Sciatic nerve (tissue), 2 donors: ENCODE measurements at regions not wholly inside any gene's neighbourhood (a gene's known extent, or its start where the extent isn't known, plus 50 kb on each side); places are given as distances from the start of the nearest gene placed in this dataset.
"Not testable (repeated sequence)": the region's sequence is repeated elsewhere in the genome, so short reads cannot be mapped to it uniquely, and the experiment has no call there.

Source experiments
- ATAC-seq: fragments of 200-7000 bp; cut with Tn5 transposase; one replicate; pipeline ENCODE4 v1.9.1; 2020; ENCODE audit warnings: mild to moderate bottlenecking, moderate library complexity
- DNase-seq: peaks from one replicate; pipeline ENCODE4 v3.0.0-alpha.2; 2020; ENCODE audit warnings: low spot score
- intact Hi-C: fragments of 100-400 bp; cut with DNase I; formaldehyde crosslinking; loops from one replicate; pipeline ENCODE4 v1.14.2; 2022
- donor health status: DM: no; HTN: no; CAD: no.
- donor health status: DM: no; HTN: no; CAD: no.

DNA sequence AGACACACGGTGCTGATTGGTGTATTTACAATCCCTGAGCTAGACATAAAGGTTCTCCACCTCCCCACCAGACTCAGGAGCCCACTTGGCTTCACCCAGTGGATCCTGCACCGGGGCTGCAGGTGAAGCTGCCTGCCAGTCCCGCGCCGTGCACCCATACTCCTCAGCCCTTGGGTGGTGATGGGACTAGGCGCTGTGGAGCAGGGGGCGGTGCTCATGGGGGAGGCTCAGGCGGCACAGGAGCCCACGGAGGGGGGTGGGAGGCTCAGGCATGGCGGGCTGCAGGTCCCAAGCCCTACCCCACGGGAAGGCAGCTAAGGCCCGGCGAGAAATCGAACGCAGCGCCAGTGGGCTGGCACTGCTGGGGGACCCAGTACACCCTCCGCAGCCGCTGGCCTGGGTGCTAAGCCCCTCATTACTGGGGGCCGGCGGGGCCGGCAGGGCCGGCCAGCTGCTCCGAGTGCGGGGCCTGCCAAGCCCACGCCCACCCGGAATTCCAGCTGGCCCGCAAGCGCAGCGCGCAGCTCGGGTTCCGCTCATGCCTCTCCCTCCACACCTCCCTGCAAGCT lies 1447.2 kb downstream of the RAPGEF2 start:
- not testable (repeated sequence) for DNase-seq, ATAC-seq
- intact Hi-C loops: loop anchor here (5.0 kb wide), 1 partner anchor 458 kb away; no protein-coding TSS in a partner anchor

DNA sequence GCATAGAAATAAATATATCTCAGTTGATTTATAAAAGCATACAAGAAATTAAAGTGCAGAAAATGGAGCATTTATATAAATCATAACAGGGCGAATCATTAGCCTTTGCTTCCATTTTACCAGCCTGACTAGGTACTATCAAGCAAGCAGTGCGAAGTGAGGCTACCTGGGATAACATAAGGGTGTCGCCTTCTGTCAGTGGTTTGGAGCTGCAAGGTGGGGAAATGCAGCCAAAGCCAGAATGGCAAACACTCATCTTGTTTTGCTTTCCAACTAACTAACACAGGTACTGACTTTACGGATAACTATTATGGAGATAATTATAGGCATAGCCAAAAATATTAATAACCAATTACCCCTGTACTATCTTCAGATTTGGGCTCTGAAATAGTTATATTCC lies 1459.8 kb downstream of the RAPGEF2 start:
- ATAC-seq (no peak), DNase-seq (no peak)
- intact Hi-C loops: no loop called here

DNA sequence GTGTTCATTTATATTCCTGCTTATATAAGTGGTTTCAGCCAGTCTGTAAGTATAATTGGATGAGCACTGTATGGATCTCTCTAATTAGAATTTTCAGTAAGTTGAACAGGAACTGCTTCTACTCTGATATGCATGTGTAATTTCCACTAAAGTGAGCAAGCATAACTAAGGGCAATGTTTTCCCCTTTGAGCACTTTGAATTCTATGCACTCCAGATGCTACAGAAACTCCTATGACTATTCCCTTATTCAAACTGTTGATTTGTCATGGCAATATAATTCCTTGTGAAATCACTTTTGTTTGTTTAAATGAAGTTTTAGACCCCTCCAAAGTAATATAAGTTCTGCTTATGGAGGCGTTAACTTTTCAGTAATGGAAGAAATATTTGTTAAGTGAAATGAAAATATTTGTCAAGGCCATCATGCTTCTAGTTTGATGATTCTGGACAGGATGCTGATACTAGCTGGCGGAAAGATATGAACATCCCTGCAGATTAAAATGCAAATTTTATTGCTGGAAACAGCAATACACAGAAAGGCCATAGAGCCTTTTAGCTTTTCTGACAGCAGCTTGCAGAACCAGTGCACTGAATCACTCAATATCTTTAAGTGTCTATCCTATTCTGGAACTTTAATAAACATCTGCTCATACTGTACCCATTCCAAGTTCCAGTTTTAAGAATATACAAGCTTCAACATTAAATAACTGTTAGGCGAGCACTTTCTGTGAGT lies 1460.8 kb downstream of the RAPGEF2 start:
- intact Hi-C loops: no loop called here
- DNase-seq (no peak), ATAC-seq (no peak)

DNA sequence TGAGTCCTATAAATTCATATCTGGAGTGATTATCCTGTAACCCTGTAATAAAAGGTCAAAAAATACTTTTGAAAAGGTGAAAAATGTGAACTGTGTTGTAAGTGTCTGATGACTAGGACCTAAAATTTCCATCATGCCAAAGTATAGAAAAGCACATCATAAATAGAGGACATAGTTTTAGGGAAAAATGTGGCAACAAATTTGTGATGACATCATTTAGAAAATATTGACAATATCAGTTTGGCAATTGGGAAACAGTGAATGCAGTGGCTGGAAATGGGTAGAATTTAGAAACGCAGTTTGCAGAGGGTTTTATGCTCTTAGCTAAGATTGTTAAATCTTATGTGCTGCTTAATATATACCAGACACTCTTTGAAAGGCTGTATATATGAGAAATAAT lies 1464.8 kb downstream of the RAPGEF2 start:
- ATAC-seq: no peak

DNA sequence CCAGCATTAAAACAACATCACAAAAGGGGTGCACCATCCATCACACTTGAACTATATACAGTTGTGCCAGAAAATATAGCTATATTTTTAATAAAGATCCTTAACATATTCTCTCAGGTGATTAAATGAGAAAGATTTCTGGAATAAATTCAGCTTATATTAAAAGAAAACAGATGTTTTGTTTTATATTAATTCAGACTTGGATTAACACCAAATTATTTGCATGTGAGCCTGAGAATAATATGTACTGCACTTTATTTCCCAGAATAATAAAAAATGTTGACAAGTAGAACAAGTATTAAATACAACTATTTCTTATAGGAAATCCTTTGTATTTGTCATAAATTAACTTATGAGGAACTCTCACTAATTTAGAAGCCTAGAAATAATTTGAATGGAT lies 1467.4 kb downstream of the RAPGEF2 start:
- ATAC-seq (no peak), DNase-seq (no peak)
- intact Hi-C loops: no loop called here

More for the DNA sequence above, 1464.8 kb downstream of the RAPGEF2 start:
- intact Hi-C loops: no loop called here
- no peak for DNase-seq

DNA sequence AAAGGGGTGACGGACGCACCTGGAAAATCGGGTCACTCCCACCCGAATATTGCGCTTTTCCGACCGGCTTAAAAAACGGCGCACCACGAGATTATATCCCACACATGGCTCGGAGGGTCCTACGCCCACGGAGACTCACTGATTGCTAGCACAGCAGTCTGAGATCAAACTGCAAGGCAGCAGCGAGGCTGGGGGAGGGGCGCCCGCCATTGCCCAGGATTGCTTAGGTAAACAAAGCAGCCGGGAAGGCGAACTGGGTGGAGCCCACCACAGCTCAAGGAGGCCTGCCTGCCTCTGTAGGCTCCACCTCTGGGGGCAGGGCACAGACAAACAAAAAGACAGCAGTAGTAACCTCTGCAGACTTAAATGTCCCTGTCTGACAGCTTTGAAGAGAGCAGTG lies 1471.4 kb downstream of the RAPGEF2 start:
- ATAC-seq, intact Hi-C loops, DNase-seq: not testable (repeated sequence)

DNA sequence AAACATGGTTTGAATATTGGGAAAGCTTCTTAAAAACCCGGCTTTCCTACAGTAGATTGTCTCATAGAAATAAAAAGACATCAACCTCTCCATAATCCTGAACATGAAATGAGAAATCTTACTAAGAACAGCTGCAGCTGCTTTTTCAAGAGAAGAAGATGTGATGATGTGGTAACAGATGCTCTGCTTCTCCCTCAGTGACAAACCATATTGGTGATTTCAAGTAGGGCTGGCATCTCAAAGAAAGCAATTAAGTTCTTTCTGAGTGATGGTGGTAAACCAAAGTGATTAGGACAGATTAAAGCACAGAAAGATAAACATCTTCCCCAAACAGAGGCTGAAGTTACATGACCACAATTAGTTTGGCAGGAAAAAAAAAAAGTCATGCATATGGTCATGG lies 1477.7 kb downstream of the RAPGEF2 start:
- no peak for ATAC-seq
- no peak for DNase-seq
- intact Hi-C loops: no loop called here

DNA sequence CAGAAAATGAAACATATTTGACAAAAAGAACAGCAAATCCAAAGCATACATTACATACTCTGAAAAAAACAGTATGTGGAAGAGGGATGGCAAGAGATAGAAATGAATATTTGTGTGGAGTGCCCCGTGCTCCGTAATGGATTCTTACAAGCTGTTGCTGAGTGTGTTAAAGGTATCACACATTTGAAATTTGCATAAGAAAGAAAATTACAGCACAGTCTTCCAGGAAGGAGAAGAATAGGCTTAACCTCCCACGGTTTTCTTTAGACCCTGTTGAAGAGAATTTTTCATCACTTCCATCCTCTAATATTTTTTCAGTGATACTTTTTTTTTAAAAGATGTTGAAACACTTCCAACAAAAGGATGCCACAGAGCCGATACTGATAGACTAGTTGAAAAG lies 1489.4 kb downstream of the RAPGEF2 start:
- intact Hi-C loops: no loop called here
- ATAC-seq (no peak), DNase-seq (no peak)

DNA sequence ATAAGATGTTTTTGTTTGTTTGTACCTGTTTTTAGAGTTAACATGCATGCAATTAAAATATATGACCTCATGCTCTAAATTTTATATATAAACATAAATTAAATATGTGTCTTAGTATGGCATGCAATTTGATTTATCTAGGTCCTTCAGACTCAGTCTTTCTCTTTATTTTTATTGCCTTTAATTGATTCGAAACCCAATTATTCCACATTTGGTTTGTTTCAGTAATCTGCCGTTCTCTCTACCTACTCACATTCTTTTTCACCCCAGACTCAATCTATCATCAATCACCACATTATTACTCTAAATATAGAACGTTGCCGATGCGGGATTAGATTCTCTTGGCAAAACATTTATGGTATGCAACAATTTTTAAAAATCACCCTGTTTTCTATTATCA lies 1492.8 kb downstream of the RAPGEF2 start:
- ATAC-seq (no peak), DNase-seq (no peak)
- intact Hi-C loops: no loop called here

DNA sequence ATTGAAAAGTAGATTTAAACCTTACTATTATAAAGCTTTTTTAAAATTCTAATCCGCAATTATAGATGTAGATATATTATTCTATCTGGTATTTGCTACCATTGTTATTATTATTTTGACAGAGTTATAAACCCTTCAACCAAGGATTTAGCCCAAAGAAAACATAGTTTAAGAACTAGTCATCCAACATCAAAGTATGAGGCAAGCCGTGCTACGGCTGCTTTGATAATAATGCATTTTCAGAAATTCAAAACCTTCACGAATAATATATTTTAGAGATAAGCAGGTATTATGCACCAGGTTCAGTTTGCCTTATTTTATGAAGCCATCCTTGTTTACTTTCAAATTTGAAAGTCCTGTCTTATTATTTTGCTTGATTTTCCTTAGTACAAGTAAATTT lies 1501.7 kb downstream of the RAPGEF2 start:
- no peak for ATAC-seq
- intact Hi-C loops: no loop called here
- DNase-seq: no peak

DNA sequence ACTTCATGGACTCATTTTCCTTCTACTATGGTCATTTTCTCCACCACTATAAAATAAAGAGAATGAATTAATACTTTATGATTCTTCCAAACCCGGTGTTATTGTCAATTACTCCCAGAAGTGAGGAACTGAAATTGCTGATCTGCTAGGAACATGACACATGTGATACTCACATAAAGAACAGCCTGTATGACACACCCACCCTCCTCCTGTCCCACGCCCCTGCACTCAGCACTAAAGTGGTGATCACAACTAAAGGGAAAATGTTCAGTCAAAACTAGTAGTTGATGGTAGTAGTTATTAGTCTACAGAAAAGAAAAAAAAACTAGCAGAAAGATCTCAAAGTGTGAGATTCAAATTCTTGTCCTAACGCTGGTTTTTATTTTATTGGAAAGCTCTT lies 1508.3 kb downstream of the RAPGEF2 start:
- intact Hi-C loops: no loop called here
- ATAC-seq (no peak), DNase-seq (no peak)

DNA sequence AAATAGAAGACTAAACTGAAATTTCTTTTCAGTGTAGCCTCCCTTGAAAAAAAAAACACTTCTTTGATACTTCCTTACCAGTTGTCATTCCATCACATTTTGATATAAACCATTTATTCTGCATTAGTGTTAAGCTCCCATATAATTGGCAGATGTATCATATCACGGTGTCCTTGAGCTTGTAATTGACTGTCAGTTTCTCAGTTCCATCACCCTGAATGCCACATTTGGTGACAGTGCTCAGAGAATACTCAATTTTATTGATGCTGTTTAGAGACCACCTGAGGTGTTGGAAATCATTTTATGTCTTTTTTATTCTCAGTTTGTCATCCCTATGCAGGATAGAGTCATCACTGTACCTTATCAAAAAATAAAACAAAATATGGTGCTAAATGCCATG lies 1528.2 kb downstream of the RAPGEF2 start:
- intact Hi-C loops: no loop called here
- no peak for DNase-seq
- ATAC-seq: no peak

DNA sequence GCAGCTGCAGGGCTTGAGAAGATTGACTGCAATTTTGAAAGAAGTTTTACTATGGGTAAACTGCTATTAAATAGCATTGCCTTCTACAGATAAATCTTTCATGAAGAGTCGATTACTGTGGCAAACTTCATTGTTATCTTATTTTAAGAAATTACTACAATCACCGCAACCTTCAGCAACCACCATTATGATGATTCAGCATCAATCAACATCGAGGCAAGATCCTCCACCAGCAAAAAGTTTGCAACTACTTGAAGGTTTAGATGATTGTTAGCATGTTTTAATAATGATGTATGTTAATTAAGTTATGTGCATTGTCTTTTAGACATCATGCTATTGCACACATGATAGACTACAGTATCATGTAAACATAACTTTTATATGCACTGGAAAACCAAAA lies 1511.0 kb downstream of the FSTL5 start:
- no peak for DNase-seq
- intact Hi-C loops: no loop called here
- no peak for ATAC-seq

DNA sequence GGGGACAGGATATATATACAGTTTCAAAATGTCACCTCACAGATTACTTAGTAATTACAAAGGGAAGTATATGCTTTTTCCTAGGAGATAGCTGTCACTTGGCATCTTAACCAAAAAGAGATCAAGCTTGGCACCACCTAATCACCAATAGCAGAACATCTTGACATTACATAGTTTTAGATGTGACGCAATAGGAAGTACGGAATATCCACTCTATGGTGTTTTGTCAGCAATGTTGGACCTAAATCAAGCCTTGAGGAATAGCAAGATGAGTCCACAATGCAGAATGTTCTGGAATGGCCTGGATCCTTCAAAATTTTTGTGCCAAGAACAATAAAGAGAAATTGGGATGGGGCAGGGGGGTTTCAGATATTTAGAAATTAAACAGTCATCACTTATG lies 1488.2 kb downstream of the FSTL5 start:
- intact Hi-C loops: no loop called here
- no peak for ATAC-seq
- DNase-seq: no peak

DNA sequence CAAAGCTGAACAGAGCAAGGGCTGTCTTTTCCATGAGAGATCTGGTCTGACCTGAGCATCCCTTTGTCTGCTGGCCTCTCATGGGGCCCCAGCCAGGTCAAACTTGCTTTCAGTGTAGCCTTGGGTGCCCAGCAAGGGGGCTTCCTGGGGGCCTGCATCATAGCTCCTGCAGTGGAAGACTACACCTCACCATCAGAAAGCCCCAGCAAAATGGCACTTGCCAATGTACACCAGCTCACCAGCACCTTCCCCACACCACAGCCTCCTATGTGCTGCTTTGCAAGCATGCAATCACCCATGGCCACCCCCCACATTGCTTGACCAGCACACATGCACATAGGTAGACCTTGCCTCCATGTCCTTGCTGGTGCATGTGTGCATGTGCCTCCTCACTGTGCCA lies 1478.1 kb downstream of the FSTL5 start:
- ATAC-seq: no peak
- intact Hi-C loops: no loop called here
- no peak for DNase-seq

DNA sequence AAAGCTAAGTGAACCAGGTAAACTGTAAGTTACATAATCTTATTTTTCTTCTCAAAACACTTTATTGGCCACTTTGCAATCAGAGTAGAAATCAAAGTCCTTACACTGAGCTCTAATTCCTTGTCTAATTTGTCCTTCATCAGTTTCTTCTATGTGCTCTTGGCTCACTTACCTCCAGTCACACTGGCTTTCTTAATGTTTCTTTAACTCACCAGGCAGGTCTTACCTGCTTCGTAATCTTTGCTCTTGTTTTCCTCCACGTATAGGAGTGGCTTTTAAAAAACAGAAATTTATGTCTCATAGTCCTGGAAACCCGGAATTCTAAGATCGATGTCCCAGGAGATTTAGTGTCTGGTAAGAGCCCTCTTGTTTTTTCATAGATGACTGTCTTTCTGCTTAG lies 1462.1 kb downstream of the FSTL5 start:
- no peak for DNase-seq
- intact Hi-C loops: no loop called here

DNA sequence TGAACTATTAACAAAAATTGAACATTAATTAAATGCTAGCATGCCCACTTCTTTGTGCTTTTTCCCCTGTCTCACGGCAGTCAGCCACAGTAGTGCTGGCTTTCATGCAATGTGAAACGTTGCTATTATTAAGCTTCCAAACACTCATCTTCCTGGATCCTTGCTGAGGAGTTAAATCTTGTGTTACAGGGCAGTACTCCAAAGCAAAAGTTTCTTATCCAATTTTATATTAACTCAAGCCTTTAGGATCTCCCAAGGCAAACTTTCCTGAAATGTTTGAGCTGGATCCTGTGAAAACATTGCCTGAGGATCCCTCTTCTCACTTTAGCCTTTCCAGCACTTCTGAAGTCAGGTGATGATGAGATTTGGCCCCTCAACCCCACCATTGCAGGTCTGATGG lies 1454.8 kb downstream of the FSTL5 start:
- DNase-seq (no peak), ATAC-seq (no peak)
- intact Hi-C loops: no loop called here

More for the DNA sequence above, 1462.1 kb downstream of the FSTL5 start:
- ATAC-seq: no peak

DNA sequence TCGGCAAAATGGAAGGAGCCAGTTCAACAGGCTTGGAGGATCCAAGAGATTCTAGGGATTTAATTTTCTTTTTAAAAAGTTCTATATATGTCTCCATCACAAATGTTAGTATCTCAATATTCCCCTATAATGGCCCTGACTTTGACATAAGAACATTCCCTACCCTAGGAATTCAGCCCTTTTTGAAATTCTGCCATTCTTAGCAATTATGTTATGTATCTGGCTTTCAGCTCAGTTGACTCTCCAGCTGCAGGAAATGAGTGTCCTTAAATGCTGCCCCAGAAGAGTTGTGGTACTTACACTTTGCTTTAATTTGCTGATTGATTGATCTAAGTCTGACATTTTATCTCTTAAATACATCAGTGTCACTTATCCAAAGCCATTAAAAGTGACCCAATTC lies 1454.3 kb downstream of the FSTL5 start:
- no peak for ATAC-seq
- DNase-seq: no peak
- intact Hi-C loops: no loop called here

DNA sequence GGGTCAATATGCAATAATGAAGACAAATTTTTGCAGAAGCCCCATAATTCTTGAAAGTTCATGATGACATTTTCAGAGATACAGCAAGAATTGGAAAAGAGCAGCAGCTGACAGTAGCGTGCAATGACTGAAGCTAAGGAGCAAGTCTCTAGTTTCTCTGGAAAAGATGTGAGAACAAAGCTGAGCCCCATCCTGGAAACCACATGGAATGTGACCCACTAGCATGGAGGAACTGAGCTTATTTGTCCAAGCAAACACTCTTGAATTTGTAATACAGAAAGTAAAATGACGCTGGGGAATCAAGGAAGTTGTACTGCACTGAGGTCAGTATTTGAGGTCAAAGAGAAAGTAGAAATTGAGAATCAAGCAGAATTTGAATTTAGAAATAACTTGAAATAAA lies 1447.2 kb downstream of the FSTL5 start:
- DNase-seq: no peak
- ATAC-seq: no peak
- intact Hi-C loops: no loop called here

DNA sequence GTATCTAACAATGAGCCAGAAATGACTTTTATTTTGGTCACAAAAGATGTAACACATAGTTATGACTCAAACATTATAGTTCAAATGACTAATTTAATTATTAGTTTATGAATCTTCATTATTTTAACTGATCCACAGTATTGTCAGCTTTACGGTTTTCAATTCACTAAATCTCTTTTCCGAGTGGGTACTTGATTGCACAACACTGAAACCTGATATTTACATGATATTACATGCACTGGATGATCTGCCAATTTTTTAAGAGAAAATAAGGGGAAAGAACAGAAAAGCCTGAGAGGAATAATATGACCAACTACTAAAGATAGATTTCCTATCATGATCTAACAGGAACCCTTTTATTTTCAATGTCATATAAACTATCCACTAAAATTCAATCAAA lies 1446.0 kb downstream of the FSTL5 start:
- ATAC-seq (no peak), DNase-seq (no peak)
- intact Hi-C loops: no loop called here

DNA sequence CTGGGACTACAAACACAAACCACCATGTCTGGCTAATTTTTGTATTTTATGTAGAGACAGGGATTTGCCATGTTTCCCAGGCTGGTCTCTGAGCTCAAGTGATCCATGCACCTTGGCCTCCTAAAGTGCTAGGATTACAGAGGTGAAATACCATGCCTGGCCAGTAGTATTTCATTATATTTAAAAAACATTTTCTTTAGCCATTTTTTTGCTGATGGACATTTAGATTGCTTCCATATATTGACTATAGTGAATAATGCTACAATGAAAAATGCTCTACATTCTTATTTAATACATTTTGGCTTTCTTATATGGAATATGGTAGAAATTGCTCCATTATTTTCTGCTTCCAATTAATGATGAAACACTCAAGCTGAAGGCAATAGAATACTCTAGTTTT lies 1439.7 kb downstream of the FSTL5 start:
- no peak for ATAC-seq

More for the DNA sequence above, 1439.7 kb downstream of the FSTL5 start:
- intact Hi-C loops: no loop called here
- no peak for DNase-seq
